ENCODE measurements at regions not wholly inside any gene's neighbourhood (a gene's known extent, or its start where the extent isn't known, plus 50 kb on each side); places are given as distances from the start of the nearest gene placed in this dataset.

- H2AFZ ChIP-seq (ENCODE audit: low read depth, low read length), result no peak overlapping the region
- no peaks in the 10 kb centered on the region for H3K27me3 ChIP-seq (ENCODE audit: insufficient read depth, low read length, poor library complexity)
- no peak overlapping the region for H3K4me2 ChIP-seq (ENCODE audit: insufficient read depth, low read length)
- H4K20me1 ChIP-seq (ENCODE audit: insufficient read depth, low read length), result no peaks in the 10 kb centered on the region
- no peak overlapping the region for H3K27ac ChIP-seq (ENCODE audit: low read length)
- H3K79me2 ChIP-seq (ENCODE audit: insufficient read depth, low read length), result no peaks in the 10 kb centered on the region
- DNase-seq (no peak), ATAC-seq (ENCODE audit: insufficient read depth, low read depth) (no peak)
- no peaks in the 10 kb centered on the region for H3K36me3 ChIP-seq (ENCODE audit: insufficient read depth, low read length)
- H3K4me3 ChIP-seq (ENCODE audit: low read depth in 1 of 2, low read length in 2 of 2), result no peak overlapping the region
- no peaks in the 10 kb centered on the region for H3K9me3 ChIP-seq (ENCODE audit: insufficient read depth, low read length, severe bottlenecking)
- no peaks in the 10 kb centered on the region for H3K4me1 ChIP-seq (ENCODE audit: insufficient read depth, low read length)
- TF ChIP-seq CTCF (IDR thresholded peaks at IDR 0.05; ENCODE audit: borderline replicate concordance, extremely low read depth, low read length, poor library complexity, severe bottlenecking) (no peak), EZH2 (IDR thresholded peaks at IDR 0.05; ENCODE audit: borderline replicate concordance, low read depth, low read length, severe bottlenecking) (no peak)
- no peak overlapping the region for H3K9ac ChIP-seq (ENCODE audit: low read depth, low read length)
Observed at GRCh38 chr4:111174331-111174730, 551.5 kb upstream of the PITX2 start.

GRCh38 chr4:111178231-111178630 is 555.4 kb upstream of the PITX2 start:
- H3K79me2 ChIP-seq (ENCODE audit: insufficient read depth, low read length), result no peaks in the 10 kb centered on the region

GRCh38 chr4:111187108-111187507 is 564.2 kb upstream of the PITX2 start:
- H3K4me3 ChIP-seq (ENCODE audit: low read depth in 1 of 2, low read length in 2 of 2), result no peak overlapping the region
- no peak for DNase-seq
- H3K27me3 ChIP-seq (ENCODE audit: insufficient read depth, low read length, poor library complexity), result no peaks in the 10 kb centered on the region
- H4K20me1 ChIP-seq (ENCODE audit: insufficient read depth, low read length), result no peaks in the 10 kb centered on the region
- no peak overlapping the region for H3K4me2 ChIP-seq (ENCODE audit: insufficient read depth, low read length)
- no peak overlapping the region for H3K9ac ChIP-seq (ENCODE audit: low read depth, low read length)
- no peaks in the 10 kb centered on the region for H3K36me3 ChIP-seq (ENCODE audit: insufficient read depth, low read length)
- no peaks in the 10 kb centered on the region for H3K79me2 ChIP-seq (ENCODE audit: insufficient read depth, low read length)
- no peak for TF ChIP-seq CTCF (IDR thresholded peaks at IDR 0.05; ENCODE audit: borderline replicate concordance, extremely low read depth, low read length, poor library complexity, severe bottlenecking)
- TF ChIP-seq EZH2 (IDR thresholded peaks at IDR 0.05; ENCODE audit: borderline replicate concordance, low read depth, low read length, severe bottlenecking), result no peak
- H3K9me3 ChIP-seq (ENCODE audit: insufficient read depth, low read length, severe bottlenecking), result no peaks in the 10 kb centered on the region
- ATAC-seq (ENCODE audit: insufficient read depth, low read depth), result no peak
- no peak overlapping the region for H3K27ac ChIP-seq (ENCODE audit: low read length)
- H2AFZ ChIP-seq (ENCODE audit: low read depth, low read length), result no peak overlapping the region
- no peaks in the 10 kb centered on the region for H3K4me1 ChIP-seq (ENCODE audit: insufficient read depth, low read length)

More at GRCh38 chr4:111178231-111178630, 555.4 kb upstream of the PITX2 start:
- no peaks in the 10 kb centered on the region for H3K9me3 ChIP-seq (ENCODE audit: insufficient read depth, low read length, severe bottlenecking)
- no peak overlapping the region for H3K4me3 ChIP-seq (ENCODE audit: low read depth in 1 of 2, low read length in 2 of 2)
- no peak overlapping the region for H3K27ac ChIP-seq (ENCODE audit: low read length)
- no peaks in the 10 kb centered on the region for H4K20me1 ChIP-seq (ENCODE audit: insufficient read depth, low read length)
- H3K27me3 ChIP-seq (ENCODE audit: insufficient read depth, low read length, poor library complexity), result no peaks in the 10 kb centered on the region
- no peak overlapping the region for H3K4me2 ChIP-seq (ENCODE audit: insufficient read depth, low read length)
- DNase-seq (no peak), ATAC-seq (ENCODE audit: insufficient read depth, low read depth) (no peak)
- H3K4me1 ChIP-seq (ENCODE audit: insufficient read depth, low read length), result no peaks in the 10 kb centered on the region
- TF ChIP-seq EZH2 (IDR thresholded peaks at IDR 0.05; ENCODE audit: borderline replicate concordance, low read depth, low read length, severe bottlenecking) (no peak), CTCF (IDR thresholded peaks at IDR 0.05; ENCODE audit: borderline replicate concordance, extremely low read depth, low read length, poor library complexity, severe bottlenecking) (no peak)
- no peak overlapping the region for H3K9ac ChIP-seq (ENCODE audit: low read depth, low read length)
- H3K36me3 ChIP-seq (ENCODE audit: insufficient read depth, low read length), result no peaks in the 10 kb centered on the region
- H2AFZ ChIP-seq (ENCODE audit: low read depth, low read length), result no peak overlapping the region

GRCh38 chr4:111198446-111198845 is 575.6 kb upstream of the PITX2 start:
- no peaks in the 10 kb centered on the region for H3K79me2 ChIP-seq (ENCODE audit: insufficient read depth, low read length)
- H3K9me3 ChIP-seq (ENCODE audit: insufficient read depth, low read length, severe bottlenecking), result no peaks in the 10 kb centered on the region
- DNase-seq (no peak), ATAC-seq (ENCODE audit: insufficient read depth, low read depth) (no peak)
- no peak overlapping the region for H3K4me3 ChIP-seq (ENCODE audit: low read depth in 1 of 2, low read length in 2 of 2)
- no peaks in the 10 kb centered on the region for H4K20me1 ChIP-seq (ENCODE audit: insufficient read depth, low read length)
- no peak overlapping the region for H2AFZ ChIP-seq (ENCODE audit: low read depth, low read length)
- TF ChIP-seq CTCF (IDR thresholded peaks at IDR 0.05; ENCODE audit: borderline replicate concordance, extremely low read depth, low read length, poor library complexity, severe bottlenecking) (no peak), EZH2 (IDR thresholded peaks at IDR 0.05; ENCODE audit: borderline replicate concordance, low read depth, low read length, severe bottlenecking) (no peak)
- no peaks in the 10 kb centered on the region for H3K36me3 ChIP-seq (ENCODE audit: insufficient read depth, low read length)
- H3K9ac ChIP-seq (ENCODE audit: low read depth, low read length), result no peak overlapping the region
- H3K4me2 ChIP-seq (ENCODE audit: insufficient read depth, low read length), result no peak overlapping the region
- no peaks in the 10 kb centered on the region for H3K4me1 ChIP-seq (ENCODE audit: insufficient read depth, low read length)
- no peaks in the 10 kb centered on the region for H3K27me3 ChIP-seq (ENCODE audit: insufficient read depth, low read length, poor library complexity)
- no peak overlapping the region for H3K27ac ChIP-seq (ENCODE audit: low read length)

All from DND-41 (cell line).